ENCODE measurements at regions not wholly inside any gene's neighbourhood (a gene's known extent, or its start where the extent isn't known, plus 50 kb on each side); places are given as distances from the start of the nearest gene placed in this dataset.

- Histone ChIP-seq H3K4me1 (ENCODE audit: control insufficient read depth in 4 of 4, insufficient read depth in 4 of 4, low read length in 3 of 4) (no peaks in the 10 kb centered on the region), H3K36me3 (ENCODE audit: control insufficient read depth in 4 of 4, insufficient read depth in 3 of 4, low read depth in 1 of 4, low read length in 3 of 4) (no peaks in the 10 kb centered on the region), H3K27me3 (ENCODE audit: control insufficient read depth in 4 of 4, insufficient read depth in 4 of 4, low read length in 3 of 4) (no peaks in the 10 kb centered on the region), H3K9ac (ENCODE audit: low read depth in 1 of 2, low read length in 2 of 2) (no peak overlapping the region), H3K9me3 (ENCODE audit: control insufficient read depth in 4 of 4, low read length in 3 of 4) (no peaks in the 10 kb centered on the region), H3K4me3 (ENCODE audit: low read depth in 1 of 3, low read length in 3 of 3) (no peak overlapping the region), H3K27ac (ENCODE audit: low read depth in 1 of 2, low read length in 2 of 2) (no peak overlapping the region)
- DNase-seq (ENCODE audit: low spot score): no peak
- TF ChIP-seq REST (IDR thresholded peaks at IDR 0.05) (no peak), RXRA (IDR thresholded peaks at IDR 0.05) (no peak), FOXA1 (IDR thresholded peaks at IDR 0.05) (no peak), SP1 (IDR thresholded peaks at IDR 0.05) (no peak), TAF1 (conservative IDR thresholded peaks at IDR 0.05) (no peak), MAX (IDR thresholded peaks at IDR 0.05) (no peak), GABPA (IDR thresholded peaks at IDR 0.05 in 1 of 2, conservative IDR thresholded peaks at IDR 0.05 in 1 of 2) (no peak), NR2F2 (IDR thresholded peaks at IDR 0.05) (no peak), RAD21 (IDR thresholded peaks at IDR 0.05) (no peak), YY1 (IDR thresholded peaks at IDR 0.05) (no peak), EGR1 (IDR thresholded peaks at IDR 0.05; ENCODE audit: low read depth in 2 of 2) (no peak)
- TF ChIP-seq, protein P1, sequence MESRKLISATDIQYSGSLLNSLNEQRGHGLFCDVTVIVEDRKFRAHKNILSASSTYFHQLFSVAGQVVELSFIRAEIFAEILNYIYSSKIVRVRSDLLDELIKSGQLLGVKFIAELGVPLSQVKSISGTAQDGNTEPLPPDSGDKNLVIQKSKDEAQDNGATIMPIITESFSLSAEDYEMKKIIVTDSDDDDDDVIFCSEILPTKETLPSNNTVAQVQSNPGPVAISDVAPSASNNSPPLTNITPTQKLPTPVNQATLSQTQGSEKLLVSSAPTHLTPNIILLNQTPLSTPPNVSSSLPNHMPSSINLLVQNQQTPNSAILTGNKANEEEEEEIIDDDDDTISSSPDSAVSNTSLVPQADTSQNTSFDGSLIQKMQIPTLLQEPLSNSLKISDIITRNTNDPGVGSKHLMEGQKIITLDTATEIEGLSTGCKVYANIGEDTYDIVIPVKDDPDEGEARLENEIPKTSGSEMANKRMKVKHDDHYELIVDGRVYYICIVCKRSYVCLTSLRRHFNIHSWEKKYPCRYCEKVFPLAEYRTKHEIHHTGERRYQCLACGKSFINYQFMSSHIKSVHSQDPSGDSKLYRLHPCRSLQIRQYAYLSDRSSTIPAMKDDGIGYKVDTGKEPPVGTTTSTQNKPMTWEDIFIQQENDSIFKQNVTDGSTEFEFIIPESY (IDR thresholded peaks at IDR 0.05): no peak
- TF ChIP-seq, protein P2, sequence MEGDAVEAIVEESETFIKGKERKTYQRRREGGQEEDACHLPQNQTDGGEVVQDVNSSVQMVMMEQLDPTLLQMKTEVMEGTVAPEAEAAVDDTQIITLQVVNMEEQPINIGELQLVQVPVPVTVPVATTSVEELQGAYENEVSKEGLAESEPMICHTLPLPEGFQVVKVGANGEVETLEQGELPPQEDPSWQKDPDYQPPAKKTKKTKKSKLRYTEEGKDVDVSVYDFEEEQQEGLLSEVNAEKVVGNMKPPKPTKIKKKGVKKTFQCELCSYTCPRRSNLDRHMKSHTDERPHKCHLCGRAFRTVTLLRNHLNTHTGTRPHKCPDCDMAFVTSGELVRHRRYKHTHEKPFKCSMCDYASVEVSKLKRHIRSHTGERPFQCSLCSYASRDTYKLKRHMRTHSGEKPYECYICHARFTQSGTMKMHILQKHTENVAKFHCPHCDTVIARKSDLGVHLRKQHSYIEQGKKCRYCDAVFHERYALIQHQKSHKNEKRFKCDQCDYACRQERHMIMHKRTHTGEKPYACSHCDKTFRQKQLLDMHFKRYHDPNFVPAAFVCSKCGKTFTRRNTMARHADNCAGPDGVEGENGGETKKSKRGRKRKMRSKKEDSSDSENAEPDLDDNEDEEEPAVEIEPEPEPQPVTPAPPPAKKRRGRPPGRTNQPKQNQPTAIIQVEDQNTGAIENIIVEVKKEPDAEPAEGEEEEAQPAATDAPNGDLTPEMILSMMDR (IDR thresholded peaks at IDR 0.05; ENCODE audit: low read depth, low read length, missing input control): no peak
- WGBS: 87% methylated on average over 1 of the region's 1 CpG
Observed at GRCh38 chr18:39272230-39272629, 1706.6 kb upstream of the CELF4 start.

- Histone ChIP-seq H3K4me1 (ENCODE audit: control insufficient read depth in 4 of 4, insufficient read depth in 4 of 4, low read length in 3 of 4) (no peaks in the 10 kb centered on the region), H3K36me3 (ENCODE audit: control insufficient read depth in 4 of 4, insufficient read depth in 3 of 4, low read depth in 1 of 4, low read length in 3 of 4) (no peaks in the 10 kb centered on the region), H3K27ac (ENCODE audit: low read depth in 1 of 2, low read length in 2 of 2) (no peak overlapping the region), H3K9me3 (ENCODE audit: control insufficient read depth in 4 of 4, low read length in 3 of 4) (no peaks in the 10 kb centered on the region), H3K27me3 (ENCODE audit: control insufficient read depth in 4 of 4, insufficient read depth in 4 of 4, low read length in 3 of 4) (no peaks in the 10 kb centered on the region), H3K9ac (ENCODE audit: low read depth in 1 of 2, low read length in 2 of 2) (no peak overlapping the region), H3K4me3 (ENCODE audit: low read depth in 1 of 3, low read length in 3 of 3) (no peak overlapping the region)
- 78% methylated on average over 4 of the region's 4 CpGs for WGBS
- TF ChIP-seq GABPA (IDR thresholded peaks at IDR 0.05 in 1 of 2, conservative IDR thresholded peaks at IDR 0.05 in 1 of 2) (no peak), HNF4G (IDR thresholded peaks at IDR 0.05) (no peak), RXRA (IDR thresholded peaks at IDR 0.05) (no peak), MAX (IDR thresholded peaks at IDR 0.05) (no peak), EGR1 (IDR thresholded peaks at IDR 0.05; ENCODE audit: low read depth in 2 of 2) (no peak), SP1 (IDR thresholded peaks at IDR 0.05) (no peak), HNF4A (conservative IDR thresholded peaks at IDR 0.05) (no peak)
- TF ChIP-seq, protein P2 (IDR thresholded peaks at IDR 0.05; ENCODE audit: low read depth, low read length, missing input control): no peak
- DNase-seq (ENCODE audit: low spot score): no peak
Observed at GRCh38 chr18:39271654-39272053, 1706.1 kb upstream of the CELF4 start.

All from liver (tissue), 8 donors.